Chondrocyte (in vitro differentiated cells): ENCODE measurements at regions not wholly inside any gene's neighbourhood (a gene's known extent, or its start where the extent isn't known, plus 50 kb on each side); places are given as distances from the start of the nearest gene placed in this dataset.
A peak's percentile ranks its signal among the peaks of the same experiment; 100 is the strongest.

ENCODE experiments used
- DNase-seq: peaks from one replicate; pipeline ENCODE4 v3.0.0; 2021; ENCODE audit warnings: mixed read lengths, low spot score
- H3K27ac Mint-ChIP-seq: one replicate; pipeline ENCODE4 v1.8.0; 2021; ENCODE audit warnings: mild to moderate bottlenecking, moderate library complexity, mixed read lengths; ENCODE audit not compliant: unreplicated experiment
- H3K27me3 Mint-ChIP-seq: 2 replicates; pipeline ENCODE4 v1.8.0; 2021; ENCODE audit warnings: low read depth, mixed read lengths
- H3K36me3 Mint-ChIP-seq: 2 replicates; pipeline ENCODE4 v1.8.0; 2021; ENCODE audit warnings: low read depth, mixed read lengths
- H3K4me1 Mint-ChIP-seq: 2 replicates; pipeline ENCODE4 v1.8.0; 2021; ENCODE audit warnings: low read depth, mild to moderate bottlenecking, mixed read lengths
- H3K4me3 Mint-ChIP-seq: one replicate; pipeline ENCODE4 v1.8.0; 2021; ENCODE audit warnings: mild to moderate bottlenecking, moderate library complexity, mixed read lengths; ENCODE audit not compliant: unreplicated experiment
- H3K9me3 Mint-ChIP-seq: 2 replicates; pipeline ENCODE4 v1.8.0; 2021; ENCODE audit warnings: low read depth, mixed read lengths
- TF ChIP-seq, protein P1 (sequence below): fragments of 200-600 bp; sonication (generic); IDR thresholded peaks from 2 replicates; pipeline ENCODE4 v1.5.0; 2021; ENCODE audit warnings: antibody characterized with exemption, mild to moderate bottlenecking, moderate library complexity

DNA sequence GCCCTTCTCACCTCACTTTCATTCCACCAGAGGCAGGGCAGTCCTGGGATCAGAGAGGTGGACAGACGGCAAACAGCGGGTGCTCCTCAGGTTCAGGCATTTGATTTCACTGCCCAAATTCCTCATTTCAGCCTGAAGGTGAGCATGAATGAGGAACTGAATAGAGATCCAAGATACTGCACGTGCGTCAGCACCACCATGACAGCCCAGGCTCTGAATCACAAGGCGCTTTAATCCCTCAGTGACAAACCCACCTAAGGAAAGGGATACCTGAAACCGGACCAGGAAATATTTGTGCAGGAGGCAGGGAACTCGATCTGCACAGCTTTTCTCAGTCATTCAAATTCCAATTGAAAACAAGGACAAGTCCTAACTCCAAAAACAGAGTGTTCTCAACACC is 174.8 kb upstream of the HEY2 start:
- Mint-ChIP-seq H3K36me3 (no peaks in the 10 kb centered on the region), H3K4me3 (no peak overlapping the region), H3K27ac (no peak overlapping the region), H3K9me3 (peaks cover 3% of the 10 kb centered on the region), H3K27me3 (no peaks in the 10 kb centered on the region), H3K4me1 (peaks cover 37% of the 10 kb centered on the region)
- no peak for DNase-seq
- TF ChIP-seq, protein P1, sequence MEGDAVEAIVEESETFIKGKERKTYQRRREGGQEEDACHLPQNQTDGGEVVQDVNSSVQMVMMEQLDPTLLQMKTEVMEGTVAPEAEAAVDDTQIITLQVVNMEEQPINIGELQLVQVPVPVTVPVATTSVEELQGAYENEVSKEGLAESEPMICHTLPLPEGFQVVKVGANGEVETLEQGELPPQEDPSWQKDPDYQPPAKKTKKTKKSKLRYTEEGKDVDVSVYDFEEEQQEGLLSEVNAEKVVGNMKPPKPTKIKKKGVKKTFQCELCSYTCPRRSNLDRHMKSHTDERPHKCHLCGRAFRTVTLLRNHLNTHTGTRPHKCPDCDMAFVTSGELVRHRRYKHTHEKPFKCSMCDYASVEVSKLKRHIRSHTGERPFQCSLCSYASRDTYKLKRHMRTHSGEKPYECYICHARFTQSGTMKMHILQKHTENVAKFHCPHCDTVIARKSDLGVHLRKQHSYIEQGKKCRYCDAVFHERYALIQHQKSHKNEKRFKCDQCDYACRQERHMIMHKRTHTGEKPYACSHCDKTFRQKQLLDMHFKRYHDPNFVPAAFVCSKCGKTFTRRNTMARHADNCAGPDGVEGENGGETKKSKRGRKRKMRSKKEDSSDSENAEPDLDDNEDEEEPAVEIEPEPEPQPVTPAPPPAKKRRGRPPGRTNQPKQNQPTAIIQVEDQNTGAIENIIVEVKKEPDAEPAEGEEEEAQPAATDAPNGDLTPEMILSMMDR = no peak

DNA sequence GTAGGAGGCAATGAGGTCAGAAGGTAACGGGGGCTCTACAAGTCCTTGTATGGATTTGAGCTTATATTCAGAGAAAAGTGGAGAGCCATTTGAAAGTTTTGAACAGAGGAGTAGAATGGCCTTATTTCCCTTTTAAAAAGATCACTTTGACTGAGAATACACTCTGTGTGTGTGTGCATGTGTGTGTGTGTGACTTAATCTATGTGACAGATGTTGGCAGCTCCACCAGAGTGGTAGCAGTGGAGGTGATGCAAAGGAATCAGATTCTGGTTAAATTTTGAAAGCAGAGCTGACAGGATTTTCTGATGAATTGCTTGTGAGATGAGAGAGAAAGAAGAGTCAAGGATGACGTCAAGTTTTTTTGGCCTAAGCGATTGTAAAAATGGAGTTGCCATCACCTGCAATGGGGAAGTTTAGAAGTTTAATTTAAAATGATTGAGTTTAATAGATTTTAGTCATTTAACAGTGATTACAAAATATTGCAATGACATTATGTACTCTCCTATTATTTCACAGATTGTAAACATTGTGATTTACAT is 172.2 kb upstream of the HEY2 start:
- no peak overlapping the region for H3K4me3 Mint-ChIP-seq
- H3K4me1 Mint-ChIP-seq = peaks cover 24% of the 10 kb centered on the region
- no peak for DNase-seq
- no peaks in the 10 kb centered on the region for H3K9me3 Mint-ChIP-seq
- H3K27ac Mint-ChIP-seq = no peak overlapping the region
- TF ChIP-seq, protein P1 = no peak
- no peaks in the 10 kb centered on the region for H3K27me3 Mint-ChIP-seq
- H3K36me3 Mint-ChIP-seq = no peaks in the 10 kb centered on the region

DNA sequence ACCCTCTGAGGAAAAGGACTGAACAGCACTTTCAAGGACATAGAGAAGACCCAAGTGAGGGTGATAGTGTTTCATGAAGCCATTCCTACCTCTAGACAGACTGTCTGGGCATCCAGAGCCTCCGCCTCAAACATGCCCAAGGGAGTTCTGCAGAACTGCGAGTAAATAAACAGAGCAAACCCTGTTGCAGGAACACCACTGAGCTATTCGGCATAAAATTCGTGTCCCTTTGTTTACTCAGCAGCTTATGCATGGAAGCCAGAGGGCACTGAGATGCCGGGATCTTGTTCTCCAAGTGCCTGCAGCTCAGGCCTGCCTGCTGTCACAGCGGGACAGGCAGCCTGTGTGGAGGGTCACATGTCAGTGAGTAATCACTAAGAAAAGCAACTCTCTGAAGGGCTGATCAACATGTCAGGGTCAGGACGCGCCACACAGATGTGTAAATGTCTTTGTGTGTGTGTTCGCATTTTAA is 164.9 kb upstream of the HEY2 start:
- H3K9me3 Mint-ChIP-seq = peaks cover 5% of the 10 kb centered on the region
- peaks cover 46% of the 10 kb centered on the region for H3K4me1 Mint-ChIP-seq
- DNase-seq = no peak
- H3K36me3 Mint-ChIP-seq = no peaks in the 10 kb centered on the region
- peak overlapping the region; percentile 89 for H3K27ac Mint-ChIP-seq
- H3K4me3 Mint-ChIP-seq = peak overlapping the region; percentile 9
- no peaks in the 10 kb centered on the region for H3K27me3 Mint-ChIP-seq
- TF ChIP-seq, protein P1 = peak; percentile 64

DNA sequence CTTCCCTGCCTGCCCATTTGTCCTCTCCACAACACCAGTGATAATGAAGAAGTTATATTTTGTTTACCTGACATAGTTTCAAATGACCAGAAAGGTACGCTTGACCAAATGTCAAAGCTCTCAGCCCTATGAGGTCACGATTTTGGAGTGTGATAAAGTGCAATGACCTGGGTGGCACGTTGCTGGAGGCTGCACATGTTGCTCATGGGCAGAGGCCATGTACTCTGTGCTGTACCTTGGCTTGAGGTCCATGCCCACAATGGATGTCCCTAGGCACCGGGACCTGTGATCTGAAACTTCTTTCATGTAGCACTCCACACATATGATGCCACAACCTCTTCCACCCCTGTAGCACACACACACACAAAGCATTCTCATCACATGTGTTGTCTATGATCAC is 164.0 kb upstream of the HEY2 start:
- peaks cover 48% of the 10 kb centered on the region for H3K4me1 Mint-ChIP-seq
- H3K27me3 Mint-ChIP-seq = no peaks in the 10 kb centered on the region
- TF ChIP-seq, protein P1 = no peak
- no peak overlapping the region for H3K4me3 Mint-ChIP-seq
- H3K36me3 Mint-ChIP-seq = no peaks in the 10 kb centered on the region
- H3K9me3 Mint-ChIP-seq = peaks cover 7% of the 10 kb centered on the region
- H3K27ac Mint-ChIP-seq = peak overlapping the region; percentile 76
- no peak for DNase-seq

DNA sequence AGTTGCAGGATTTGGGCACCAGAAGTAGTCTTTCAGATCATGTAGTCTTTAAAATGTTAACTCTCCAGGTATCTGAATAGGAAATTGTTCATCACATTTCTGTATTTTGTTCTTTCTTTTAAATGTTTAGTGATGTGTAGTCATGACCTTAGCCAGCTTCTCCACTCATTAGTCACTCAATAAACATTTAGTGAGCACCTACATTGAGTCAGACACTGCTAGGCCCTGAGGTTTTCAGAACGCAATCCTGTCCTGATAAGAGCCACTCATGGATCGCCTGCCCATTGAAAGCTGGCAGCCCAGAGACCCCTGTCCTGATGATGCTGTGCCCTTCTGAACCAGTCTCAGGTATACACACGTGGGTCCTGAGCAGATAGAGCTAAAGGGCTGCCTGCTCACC is 163.4 kb upstream of the HEY2 start:
- Mint-ChIP-seq H3K4me1 (peaks cover 49% of the 10 kb centered on the region), H3K9me3 (peaks cover 7% of the 10 kb centered on the region), H3K27me3 (no peaks in the 10 kb centered on the region), H3K36me3 (no peaks in the 10 kb centered on the region), H3K4me3 (no peak overlapping the region), H3K27ac (peak overlapping the region; percentile 76)
- no peak for DNase-seq
- TF ChIP-seq, protein P1 = no peak
